ENCODE measurements at regions not wholly inside any gene's neighbourhood (a gene's known extent, or its start where the extent isn't known, plus 50 kb on each side); places are given as distances from the start of the nearest gene placed in this dataset.

DNA sequence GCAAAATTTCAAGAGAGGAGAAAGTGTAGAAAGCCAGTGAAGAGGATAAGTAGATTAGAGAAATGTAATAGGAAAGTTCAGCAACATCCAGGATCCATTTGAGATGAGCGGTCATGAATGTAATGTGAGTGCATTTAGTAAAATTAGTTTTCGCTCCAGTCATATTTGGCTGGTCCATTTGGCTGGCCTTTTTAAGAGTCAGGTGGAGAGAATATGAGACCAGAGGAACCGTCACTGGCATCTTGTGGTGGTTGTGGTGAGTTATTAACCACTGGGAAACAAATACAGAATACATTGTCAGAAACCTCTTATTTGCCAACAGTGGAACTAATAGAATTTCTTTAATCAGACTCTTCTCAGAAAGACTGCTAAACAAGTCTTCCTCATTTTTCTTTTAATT, 1064.3 kb upstream of the CDH2 start:
- peaks cover 7 to 40% (median 13%) of the 10 kb centered on the region in 11 donors for H3K9me3 Mint-ChIP-seq
- H3K27me3 Mint-ChIP-seq, result no peaks in the 10 kb centered on the region
- ChIA-PET CTCF (no interaction called here), POLR2A (no interaction called here)
- no peak overlapping the region for H3K4me3 ChIP-seq (ENCODE audit: low read length)
- H3K27ac Mint-ChIP-seq, result no peak overlapping the region
- H3K4me3 Mint-ChIP-seq, result no peak overlapping the region
- DNase-seq (no peak), ATAC-seq (no peak)
- no peaks in the 10 kb centered on the region for H3K9me3 ChIP-seq (ENCODE audit: control insufficient read depth in 2 of 3, low read length in 3 of 3)
- no peaks in the 10 kb centered on the region for H3K4me1 ChIP-seq (ENCODE audit: control insufficient read depth in 2 of 2, insufficient read depth in 2 of 2, low read length in 2 of 2)
- H3K27me3 ChIP-seq (ENCODE audit: control insufficient read depth in 2 of 2, insufficient read depth in 2 of 2, low read length in 2 of 2), result no peaks in the 10 kb centered on the region
- intact Hi-C loops (cut with micrococcal nuclease), result no loop called here
- no peaks in the 10 kb centered on the region for H3K36me3 ChIP-seq (ENCODE audit: control insufficient read depth in 2 of 3, insufficient read depth in 3 of 3, low read length in 3 of 3)
- no peaks in the 10 kb centered on the region for H3K4me1 Mint-ChIP-seq
- H3K36me3 Mint-ChIP-seq, result peaks cover 0 to 7% (median 0%) of the 10 kb centered on the region in 5 donors
- H3K27ac ChIP-seq (ENCODE audit: low read depth, low read length), result no peak overlapping the region

DNA sequence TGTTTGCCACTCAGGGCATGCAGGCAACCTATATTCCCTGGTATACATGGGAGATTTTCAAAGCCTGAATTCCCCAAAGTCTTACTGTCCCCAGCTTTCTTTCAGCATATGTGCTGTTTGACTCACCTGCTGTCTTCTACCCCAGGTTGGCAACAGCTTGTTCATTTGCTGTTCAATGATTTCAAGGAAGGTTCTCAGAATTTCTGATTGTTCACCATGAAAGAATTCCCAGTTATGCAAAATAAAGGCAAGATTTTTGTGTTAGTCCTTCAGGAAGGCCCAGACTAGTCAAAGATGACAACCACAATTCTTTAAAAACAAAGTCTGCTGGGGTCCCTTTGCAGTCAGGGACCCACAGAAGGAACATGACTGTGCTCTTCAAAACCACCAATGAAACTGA, 1057.8 kb upstream of the CDH2 start:
- ATAC-seq (no peak), DNase-seq (no peak)
- H3K9me3 ChIP-seq (ENCODE audit: control insufficient read depth in 2 of 3, low read length in 3 of 3), result peaks cover 0 to 4% (median 0%) of the 10 kb centered on the region in 3 experiments
- intact Hi-C loops (cut with micrococcal nuclease), result no loop called here
- Mint-ChIP-seq H3K27ac (no peak overlapping the region), H3K36me3 (peaks cover 0 to 4% (median 0%) of the 10 kb centered on the region in 5 donors), H3K4me1 (no peaks in the 10 kb centered on the region), H3K4me3 (no peak overlapping the region), H3K27me3 (no peaks in the 10 kb centered on the region), H3K9me3 (peaks cover 4 to 44% (median 10%) of the 10 kb centered on the region in 11 donors)
- no peak overlapping the region for H3K27ac ChIP-seq (ENCODE audit: low read depth, low read length)
- no peaks in the 10 kb centered on the region for H3K4me1 ChIP-seq (ENCODE audit: control insufficient read depth in 2 of 2, insufficient read depth in 2 of 2, low read length in 2 of 2)
- no peaks in the 10 kb centered on the region for H3K27me3 ChIP-seq (ENCODE audit: control insufficient read depth in 2 of 2, insufficient read depth in 2 of 2, low read length in 2 of 2)
- no peaks in the 10 kb centered on the region for H3K36me3 ChIP-seq (ENCODE audit: control insufficient read depth in 2 of 3, insufficient read depth in 3 of 3, low read length in 3 of 3)
- POLR2A ChIA-PET, result no interaction called here
- CTCF ChIA-PET, result no interaction called here
- H3K4me3 ChIP-seq (ENCODE audit: low read length), result no peak overlapping the region

DNA sequence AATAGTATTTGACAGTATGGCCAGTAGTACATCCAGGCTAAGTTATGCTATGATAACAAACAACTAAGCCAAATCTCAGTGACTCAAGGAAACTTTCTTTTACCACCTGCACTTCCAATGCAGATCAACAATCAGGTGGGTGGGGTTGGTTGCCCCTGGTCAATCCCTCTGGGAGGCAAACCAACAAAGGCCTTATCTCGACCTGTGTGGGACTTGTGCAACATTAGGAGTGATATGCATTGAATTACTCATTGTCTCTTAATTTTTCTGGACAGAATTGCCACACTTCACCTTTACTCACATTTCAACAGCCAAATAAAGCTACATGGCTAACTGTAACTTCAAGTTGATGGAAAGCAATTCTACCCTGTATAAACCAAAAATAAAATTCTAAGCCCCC, 1049.3 kb upstream of the CDH2 start:
- Mint-ChIP-seq H3K27me3 (no peaks in the 10 kb centered on the region), H3K4me1 (no peaks in the 10 kb centered on the region), H3K27ac (no peak overlapping the region), H3K9me3 (peaks cover 2 to 32% (median 8%) of the 10 kb centered on the region in 11 donors), H3K4me3 (no peak overlapping the region), H3K36me3 (no peaks in the 10 kb centered on the region)
- intact Hi-C loops (cut with micrococcal nuclease), result no loop called here
- no peak for ATAC-seq
- H3K4me3 ChIP-seq (ENCODE audit: low read length), result no peak overlapping the region
- peaks cover 0 to 4% (median 0%) of the 10 kb centered on the region in 3 experiments for H3K9me3 ChIP-seq (ENCODE audit: control insufficient read depth in 2 of 3, low read length in 3 of 3)
- H3K27ac ChIP-seq (ENCODE audit: low read depth, low read length), result no peak overlapping the region
- ChIA-PET CTCF (no interaction called here), POLR2A (no interaction called here)
- DNase-seq, result no peak
- H3K27me3 ChIP-seq (ENCODE audit: control insufficient read depth in 2 of 2, insufficient read depth in 2 of 2, low read length in 2 of 2), result no peaks in the 10 kb centered on the region
- H3K4me1 ChIP-seq (ENCODE audit: control insufficient read depth in 2 of 2, insufficient read depth in 2 of 2, low read length in 2 of 2), result no peaks in the 10 kb centered on the region
- H3K36me3 ChIP-seq (ENCODE audit: control insufficient read depth in 2 of 3, insufficient read depth in 3 of 3, low read length in 3 of 3), result no peaks in the 10 kb centered on the region

DNA sequence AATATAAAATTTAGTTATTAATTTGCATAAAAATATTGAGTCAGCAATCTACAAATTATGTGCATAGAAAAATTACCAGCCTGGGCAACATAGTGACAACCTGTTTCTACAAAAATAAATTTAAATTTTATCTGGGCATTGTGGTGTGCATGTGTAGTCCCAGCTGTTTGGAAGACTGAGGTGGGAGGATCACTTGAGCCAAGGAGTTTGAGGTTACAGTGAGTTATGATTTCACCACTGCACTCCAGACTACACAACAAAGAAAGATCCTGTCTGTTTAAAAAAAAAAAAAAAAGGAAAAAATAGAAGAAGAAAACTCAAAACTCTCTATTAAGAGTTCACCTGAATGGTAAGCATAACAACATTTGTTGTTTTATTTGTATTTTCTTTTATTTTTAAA, 1048.4 kb upstream of the CDH2 start:
- Histone ChIP-seq H3K36me3 (ENCODE audit: control insufficient read depth in 2 of 3, insufficient read depth in 3 of 3, low read length in 3 of 3) (no peaks in the 10 kb centered on the region), H3K4me1 (ENCODE audit: control insufficient read depth in 2 of 2, insufficient read depth in 2 of 2, low read length in 2 of 2) (no peaks in the 10 kb centered on the region), H3K27ac (ENCODE audit: low read depth, low read length) (no peak overlapping the region), H3K9me3 (ENCODE audit: control insufficient read depth in 2 of 3, low read length in 3 of 3) (peaks cover 0 to 4% (median 0%) of the 10 kb centered on the region in 3 experiments), H3K27me3 (ENCODE audit: control insufficient read depth in 2 of 2, insufficient read depth in 2 of 2, low read length in 2 of 2) (no peaks in the 10 kb centered on the region), H3K4me3 (ENCODE audit: low read length) (no peak overlapping the region)
- Mint-ChIP-seq H3K9me3 (peaks cover 2 to 33% (median 6%) of the 10 kb centered on the region in 11 donors), H3K27me3 (no peaks in the 10 kb centered on the region), H3K4me1 (no peaks in the 10 kb centered on the region), H3K4me3 (no peak overlapping the region), H3K36me3 (no peaks in the 10 kb centered on the region), H3K27ac (no peak overlapping the region)
- DNase-seq (no peak), ATAC-seq (no peak)
- intact Hi-C loops (cut with micrococcal nuclease), result no loop called here
- ChIA-PET POLR2A (no interaction called here), CTCF (no interaction called here)

DNA sequence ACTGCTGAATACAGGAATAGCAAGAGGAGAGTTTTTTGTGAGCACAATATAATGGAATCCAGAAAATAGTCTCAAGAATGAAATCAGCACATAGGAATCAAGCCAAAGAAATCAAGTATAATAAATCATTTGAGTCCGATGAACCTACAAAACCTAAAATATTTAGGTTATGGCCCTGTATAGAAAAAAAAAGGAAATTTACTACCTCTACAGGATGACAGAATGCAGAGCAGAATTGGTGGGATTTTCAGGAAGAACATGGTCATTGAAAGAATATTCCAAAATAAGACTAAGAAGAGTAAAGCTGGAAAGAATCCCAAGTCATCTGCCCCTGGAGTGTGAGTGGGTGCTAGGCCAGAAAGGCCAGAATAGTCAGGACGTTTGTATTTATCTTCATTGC, 1041.2 kb upstream of the CDH2 start:
- H3K27me3 ChIP-seq (ENCODE audit: control insufficient read depth in 2 of 2, insufficient read depth in 2 of 2, low read length in 2 of 2), result no peaks in the 10 kb centered on the region
- H3K4me1 ChIP-seq (ENCODE audit: control insufficient read depth in 2 of 2, insufficient read depth in 2 of 2, low read length in 2 of 2), result no peaks in the 10 kb centered on the region
- peaks cover 0 to 4% (median 0%) of the 10 kb centered on the region in 3 experiments for H3K9me3 ChIP-seq (ENCODE audit: control insufficient read depth in 2 of 3, low read length in 3 of 3)
- no peaks in the 10 kb centered on the region for H3K36me3 ChIP-seq (ENCODE audit: control insufficient read depth in 2 of 3, insufficient read depth in 3 of 3, low read length in 3 of 3)
- intact Hi-C loops (cut with micrococcal nuclease), result no loop called here
- Mint-ChIP-seq H3K36me3 (no peaks in the 10 kb centered on the region), H3K4me1 (no peaks in the 10 kb centered on the region), H3K4me3 (no peak overlapping the region), H3K9me3 (peaks cover 0 to 34% (median 11%) of the 10 kb centered on the region in 11 donors), H3K27ac (no peak overlapping the region), H3K27me3 (no peaks in the 10 kb centered on the region)
- ATAC-seq (no peak), DNase-seq (no peak)
- ChIA-PET CTCF (no interaction called here), POLR2A (no interaction called here)
- H3K27ac ChIP-seq (ENCODE audit: low read depth, low read length), result no peak overlapping the region
- no peak overlapping the region for H3K4me3 ChIP-seq (ENCODE audit: low read length)

DNA sequence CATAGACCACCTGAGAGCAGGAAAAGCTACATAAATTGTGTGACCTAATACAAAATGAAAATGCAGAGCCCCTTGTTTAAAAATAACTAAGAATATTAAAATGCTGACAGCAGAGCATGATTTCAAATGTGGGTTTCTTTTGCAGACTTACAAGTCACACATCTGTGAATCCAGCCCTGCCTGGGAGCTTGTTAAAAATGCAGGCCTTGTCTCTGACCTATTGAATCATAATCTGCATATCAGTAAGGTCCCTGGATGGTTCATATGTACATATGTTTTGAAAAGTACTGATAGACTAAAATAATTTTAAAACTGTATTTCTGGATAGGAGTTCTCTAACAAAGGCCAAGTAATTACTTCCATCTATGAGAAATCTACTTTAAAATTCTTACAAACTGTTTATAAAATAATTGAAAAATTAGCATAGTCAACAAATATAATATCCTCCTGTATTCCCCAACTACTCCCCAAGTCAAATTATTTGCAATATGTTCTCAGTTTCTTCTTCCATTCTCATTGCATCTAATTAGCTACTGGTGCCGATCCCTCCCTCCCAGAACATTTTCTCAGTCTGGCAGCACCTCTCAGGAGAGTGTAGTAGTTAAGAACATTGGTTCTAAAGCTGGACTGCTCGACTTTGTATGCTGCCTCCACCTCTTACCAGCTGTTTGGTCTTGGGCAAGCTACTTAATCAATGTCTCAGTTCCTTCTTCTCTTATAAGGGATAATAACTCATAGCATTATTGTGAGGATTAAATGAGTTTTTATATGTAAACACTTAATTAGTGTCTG, 1040.4 kb upstream of the CDH2 start:
- H3K36me3 ChIP-seq (ENCODE audit: control insufficient read depth in 2 of 3, insufficient read depth in 3 of 3, low read length in 3 of 3), result no peaks in the 10 kb centered on the region
- no peak overlapping the region for H3K27ac ChIP-seq (ENCODE audit: low read depth, low read length)
- H3K4me3 ChIP-seq (ENCODE audit: low read length), result no peak overlapping the region
- H3K27ac Mint-ChIP-seq, result no peak overlapping the region
- H3K36me3 Mint-ChIP-seq, result no peaks in the 10 kb centered on the region
- intact Hi-C loops (cut with micrococcal nuclease), result no loop called here
- H3K9me3 Mint-ChIP-seq, result peaks cover 0 to 38% (median 11%) of the 10 kb centered on the region in 11 donors
- H3K27me3 ChIP-seq (ENCODE audit: control insufficient read depth in 2 of 2, insufficient read depth in 2 of 2, low read length in 2 of 2), result no peaks in the 10 kb centered on the region
- H3K4me3 Mint-ChIP-seq, result no peak overlapping the region
- ATAC-seq (no peak), DNase-seq (no peak)
- POLR2A ChIA-PET, result no interaction called here
- H3K27me3 Mint-ChIP-seq, result no peaks in the 10 kb centered on the region
- H3K4me1 ChIP-seq (ENCODE audit: control insufficient read depth in 2 of 2, insufficient read depth in 2 of 2, low read length in 2 of 2), result no peaks in the 10 kb centered on the region
- CTCF ChIA-PET, result no interaction called here
- no peaks in the 10 kb centered on the region for H3K4me1 Mint-ChIP-seq
- H3K9me3 ChIP-seq (ENCODE audit: control insufficient read depth in 2 of 3, low read length in 3 of 3), result peaks cover 0 to 4% (median 0%) of the 10 kb centered on the region in 3 experiments

DNA sequence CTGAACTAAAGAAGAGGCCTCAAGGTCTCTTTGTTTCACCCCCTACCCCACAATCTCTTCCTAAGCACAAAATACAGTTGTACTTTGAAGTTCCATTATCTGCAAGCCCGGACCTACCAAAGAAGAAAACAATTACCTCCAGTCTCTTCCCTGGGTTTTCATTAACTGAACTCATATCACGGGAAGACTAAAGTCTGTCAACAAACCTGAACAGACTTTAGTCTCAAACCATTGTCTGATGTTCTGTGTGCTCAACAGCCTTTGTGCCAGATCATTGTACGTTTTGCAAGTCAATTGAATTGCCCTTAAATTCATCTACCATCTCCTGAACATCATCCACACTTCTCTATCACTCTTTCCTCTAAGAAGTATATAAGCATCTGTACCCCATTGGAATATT, 1021.9 kb upstream of the CDH2 start:
- Mint-ChIP-seq H3K27ac (no peak overlapping the region), H3K4me1 (no peaks in the 10 kb centered on the region), H3K27me3 (no peaks in the 10 kb centered on the region), H3K9me3 (peaks cover 6 to 35% (median 12%) of the 10 kb centered on the region in 11 donors), H3K36me3 (no peaks in the 10 kb centered on the region), H3K4me3 (no peak overlapping the region)
- DNase-seq (no peak), ATAC-seq (no peak)
- Histone ChIP-seq H3K4me1 (ENCODE audit: control insufficient read depth in 2 of 2, insufficient read depth in 2 of 2, low read length in 2 of 2) (no peaks in the 10 kb centered on the region), H3K27me3 (ENCODE audit: control insufficient read depth in 2 of 2, insufficient read depth in 2 of 2, low read length in 2 of 2) (no peaks in the 10 kb centered on the region), H3K9me3 (ENCODE audit: control insufficient read depth in 2 of 3, low read length in 3 of 3) (no peaks in the 10 kb centered on the region), H3K27ac (ENCODE audit: low read depth, low read length) (no peak overlapping the region), H3K4me3 (ENCODE audit: low read length) (no peak overlapping the region), H3K36me3 (ENCODE audit: control insufficient read depth in 2 of 3, insufficient read depth in 3 of 3, low read length in 3 of 3) (no peaks in the 10 kb centered on the region)
- intact Hi-C loops (cut with micrococcal nuclease), result no loop called here
- ChIA-PET POLR2A (no interaction called here), CTCF (no interaction called here)

Measured in naive thymus-derived CD4-positive, alpha-beta T cell (primary cell).